Gastroesophageal sphincter (tissue), 4 donors: ENCODE measurements at regions not wholly inside any gene's neighbourhood (a gene's known extent, or its start where the extent isn't known, plus 50 kb on each side); places are given as distances from the start of the nearest gene placed in this dataset.

ENCODE experiments used
- ATAC-seq: fragments of 150-250 bp; one replicate; pipeline ENCODE4 v1.9.1; 2016; ENCODE audit warnings: mild to moderate bottlenecking, moderate library complexity
- H3K27ac ChIP-seq, 4 donors: fragments of 200-600 bp; sonication (generic) in 3 of 4; 1 replicate in 3 of 4; 2 replicates in 1 of 4; pipeline ENCODE4 v1.5.1; 2016 to 2019
- H3K27me3 ChIP-seq: fragments of 200-600 bp; sonication (generic); one replicate; pipeline ENCODE4 v1.5.1; 2019
- H3K36me3 ChIP-seq, 2 donors: fragments of 200-600 bp; sonication (generic); one replicate each; pipeline ENCODE4 v1.5.1; 2019; ENCODE audit warnings: control low read depth in 1 of 2
- H3K4me1 ChIP-seq, 3 donors: fragments of 200-600 bp; sonication (generic); 1 replicate in 2 of 3; 2 replicates in 1 of 3; pipeline ENCODE4 v1.5.1; 2016 to 2019; ENCODE audit warnings: control low read depth in 2 of 3
- H3K4me3 ChIP-seq, 2 donors: fragments of 200-600 bp; sonication (generic); one replicate each; pipeline ENCODE4 v1.5.1; 2019; ENCODE audit warnings: mild to moderate bottlenecking in 1 of 2, moderate library complexity in 1 of 2
- H3K9me3 ChIP-seq, 3 donors: fragments of 200-600 bp; sonication (generic); one replicate each; pipeline ENCODE4 v1.5.1; 2017 to 2019; ENCODE audit warnings: control low read depth in 2 of 3
- EP300 ChIP-seq: sonication (generic); formaldehyde crosslinking; IDR thresholded peaks from one replicate; pipeline ENCODE4 v1.6.1; 2017; ENCODE audit warnings: antibody characterized with exemption, mild to moderate bottlenecking
- POLR2A ChIP-seq, 2 donors: fragments of 450-650 bp; IDR thresholded peaks; one replicate each; pipeline ENCODE4 v1.6.1; 2017; ENCODE audit warnings: antibody characterized with exemption in 2 of 2, mild to moderate bottlenecking in 2 of 2, moderate library complexity in 1 of 2
- POLR2AphosphoS5 ChIP-seq: sonication (generic); formaldehyde crosslinking; IDR thresholded peaks from one replicate; pipeline ENCODE4 v1.6.1; 2017; ENCODE audit warnings: antibody characterized with exemption
- WGBS, 2 donors: methylation state at CpG; one replicate each; pipeline ENCODE4 v1.1.5; 2018; ENCODE audit warnings: low coverage in 1 of 2; 5-methylcytosine and 5-hydroxymethylcytosine counted together
- TF ChIP-seq, protein P1 (sequence below), 4 experiments: fragments of 200-600 bp in 2 of 4; fragments of 450-650 bp in 2 of 4; sonication (generic) in 1 of 4; IDR thresholded peaks; one replicate each; pipeline ENCODE4 v1.5.1; 2017 to 2019; ENCODE audit warnings: antibody characterized with exemption in 4 of 4, mild to moderate bottlenecking in 2 of 4, moderate library complexity in 2 of 4

DNA sequence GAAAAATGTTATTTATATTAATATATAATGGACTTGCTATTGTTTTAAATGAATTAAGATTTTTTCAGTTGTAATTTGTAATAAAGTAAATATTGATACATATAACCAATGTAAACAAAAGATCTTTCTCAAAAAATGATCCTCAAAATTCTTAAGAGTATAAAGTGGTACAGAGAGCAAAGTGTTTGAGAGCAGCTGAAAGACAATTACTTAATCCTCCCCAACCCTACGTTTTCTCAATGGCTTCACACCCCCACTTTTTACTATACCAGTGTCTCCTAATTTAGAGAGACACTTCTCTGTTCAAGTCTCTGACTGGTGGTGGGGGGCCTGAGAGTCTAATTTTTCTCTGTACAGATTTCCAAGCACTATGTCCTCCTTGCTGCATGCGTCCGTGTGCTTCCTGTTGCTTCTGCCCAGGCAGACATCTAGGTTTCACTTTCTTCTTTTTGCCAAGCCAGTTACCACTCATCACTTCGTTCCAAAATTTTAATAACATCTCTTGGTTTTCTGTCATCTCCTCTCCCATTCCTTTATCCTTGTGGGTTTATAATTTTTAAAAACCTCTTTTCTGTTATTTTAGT, 276.3 kb upstream of the DNAJC19 start:
- H3K4me3 ChIP-seq: peak overlapping the region in 1 of 2 donors; percentile 17
- TF ChIP-seq POLR2A (IDR thresholded peaks at IDR 0.05) (no peak), POLR2AphosphoS5 (no peak), EP300 (no peak)
- TF ChIP-seq, protein P1, sequence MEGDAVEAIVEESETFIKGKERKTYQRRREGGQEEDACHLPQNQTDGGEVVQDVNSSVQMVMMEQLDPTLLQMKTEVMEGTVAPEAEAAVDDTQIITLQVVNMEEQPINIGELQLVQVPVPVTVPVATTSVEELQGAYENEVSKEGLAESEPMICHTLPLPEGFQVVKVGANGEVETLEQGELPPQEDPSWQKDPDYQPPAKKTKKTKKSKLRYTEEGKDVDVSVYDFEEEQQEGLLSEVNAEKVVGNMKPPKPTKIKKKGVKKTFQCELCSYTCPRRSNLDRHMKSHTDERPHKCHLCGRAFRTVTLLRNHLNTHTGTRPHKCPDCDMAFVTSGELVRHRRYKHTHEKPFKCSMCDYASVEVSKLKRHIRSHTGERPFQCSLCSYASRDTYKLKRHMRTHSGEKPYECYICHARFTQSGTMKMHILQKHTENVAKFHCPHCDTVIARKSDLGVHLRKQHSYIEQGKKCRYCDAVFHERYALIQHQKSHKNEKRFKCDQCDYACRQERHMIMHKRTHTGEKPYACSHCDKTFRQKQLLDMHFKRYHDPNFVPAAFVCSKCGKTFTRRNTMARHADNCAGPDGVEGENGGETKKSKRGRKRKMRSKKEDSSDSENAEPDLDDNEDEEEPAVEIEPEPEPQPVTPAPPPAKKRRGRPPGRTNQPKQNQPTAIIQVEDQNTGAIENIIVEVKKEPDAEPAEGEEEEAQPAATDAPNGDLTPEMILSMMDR (IDR thresholded peaks at IDR 0.05): no peak
- H3K36me3 ChIP-seq: no peaks in the 10 kb centered on the region

DNA sequence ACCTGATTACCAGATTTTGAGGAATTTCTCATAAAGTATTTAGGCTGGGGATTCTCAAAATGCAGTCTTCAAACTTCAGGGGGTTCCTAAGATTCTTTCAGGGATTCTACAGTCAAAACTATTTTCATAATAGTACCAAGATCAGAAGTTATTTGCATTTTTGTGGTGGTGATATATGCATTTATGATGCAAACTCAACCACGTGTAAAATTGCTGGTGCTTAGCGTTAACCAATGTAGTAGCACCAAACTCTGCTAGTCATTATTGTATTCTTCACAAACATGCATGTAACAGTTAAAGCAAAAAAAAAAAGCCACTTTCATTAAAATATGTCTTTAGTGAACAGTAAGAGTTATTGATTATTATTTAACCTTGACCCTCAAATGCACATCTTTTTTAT, 274.9 kb upstream of the DNAJC19 start:
- WGBS, 2 donors: 78 to 84% methylated on average over 2 of the region's 2 CpGs

More for the DNA sequence above, 276.3 kb upstream of the DNAJC19 start:
- Histone ChIP-seq H3K27me3 (no peaks in the 10 kb centered on the region), H3K4me1 (no peaks in the 10 kb centered on the region), H3K9me3 (no peaks in the 10 kb centered on the region), H3K27ac (no peak overlapping the region)
- ATAC-seq: no peak
- WGBS, 2 donors: 52 to 56% methylated on average over 4 of the region's 4 CpGs

DNA sequence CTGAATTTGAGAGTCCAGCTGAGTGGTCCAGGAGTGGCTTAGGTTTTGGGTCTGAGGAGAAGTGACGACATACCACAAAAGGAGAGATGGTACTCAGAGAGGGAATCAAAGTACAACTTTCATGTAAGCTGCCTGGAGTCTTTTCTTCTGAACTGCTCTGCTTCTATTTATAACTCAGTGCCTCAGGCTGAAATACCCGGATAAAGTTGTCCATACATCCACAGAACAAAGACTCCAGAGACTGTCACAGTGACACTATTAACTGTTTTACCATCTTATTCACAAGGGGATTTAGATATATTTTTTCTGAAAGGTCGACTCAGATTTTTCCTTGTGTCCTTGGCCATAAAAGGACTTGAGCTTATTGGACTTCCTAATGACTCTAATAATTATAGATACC, 264.3 kb upstream of the DNAJC19 start:
- Histone ChIP-seq H3K36me3 (no peaks in the 10 kb centered on the region), H3K9me3 (no peaks in the 10 kb centered on the region), H3K27ac (no peak overlapping the region), H3K4me3 (no peak overlapping the region), H3K27me3 (no peaks in the 10 kb centered on the region), H3K4me1 (no peaks in the 10 kb centered on the region)
- ATAC-seq: no peak
- TF ChIP-seq, protein P1 (IDR thresholded peaks at IDR 0.05): no peak
- TF ChIP-seq EP300 (no peak), POLR2AphosphoS5 (no peak), POLR2A (IDR thresholded peaks at IDR 0.05) (no peak)
- WGBS, 2 donors: 39 to 43% methylated on average over 2 to 3 of the region's 3 CpGs

More for the DNA sequence above, 274.9 kb upstream of the DNAJC19 start:
- Histone ChIP-seq H3K27me3 (no peaks in the 10 kb centered on the region), H3K27ac (no peak overlapping the region), H3K36me3 (no peaks in the 10 kb centered on the region), H3K4me1 (no peaks in the 10 kb centered on the region), H3K9me3 (no peaks in the 10 kb centered on the region), H3K4me3 (no peak overlapping the region)
- TF ChIP-seq POLR2AphosphoS5: no peak
- no peak for ATAC-seq

DNA sequence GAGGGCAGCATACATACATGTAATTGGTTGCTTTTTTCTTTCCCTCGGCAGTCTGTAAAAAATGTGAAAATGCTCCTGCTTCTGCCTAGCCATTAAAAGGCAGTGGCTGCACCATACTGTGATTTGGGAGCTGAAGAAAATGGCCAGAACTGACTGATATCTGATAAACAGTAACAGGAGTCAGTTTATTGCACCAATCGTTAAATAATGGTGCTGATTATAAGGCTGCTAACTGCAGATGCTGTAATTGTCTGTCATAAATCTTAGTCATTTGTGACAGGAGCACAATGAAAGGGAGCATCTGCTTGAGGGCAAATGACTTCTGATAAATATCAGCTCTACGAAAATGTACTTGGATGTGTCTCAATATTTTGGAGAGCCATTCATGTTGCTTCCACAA, 263.1 kb upstream of the DNAJC19 start:
- 5 to 13% methylated on average over 3 of the region's 3 CpGs for WGBS, 2 donors
- Histone ChIP-seq H3K27ac (no peak overlapping the region), H3K27me3 (no peaks in the 10 kb centered on the region), H3K36me3 (no peaks in the 10 kb centered on the region), H3K9me3 (no peaks in the 10 kb centered on the region), H3K4me1 (no peaks in the 10 kb centered on the region), H3K4me3 (no peak overlapping the region)
- TF ChIP-seq POLR2A (IDR thresholded peaks at IDR 0.05) (no peak), EP300 (no peak)
- TF ChIP-seq, protein P1 (IDR thresholded peaks at IDR 0.05): no peak
- ATAC-seq: no peak

DNA sequence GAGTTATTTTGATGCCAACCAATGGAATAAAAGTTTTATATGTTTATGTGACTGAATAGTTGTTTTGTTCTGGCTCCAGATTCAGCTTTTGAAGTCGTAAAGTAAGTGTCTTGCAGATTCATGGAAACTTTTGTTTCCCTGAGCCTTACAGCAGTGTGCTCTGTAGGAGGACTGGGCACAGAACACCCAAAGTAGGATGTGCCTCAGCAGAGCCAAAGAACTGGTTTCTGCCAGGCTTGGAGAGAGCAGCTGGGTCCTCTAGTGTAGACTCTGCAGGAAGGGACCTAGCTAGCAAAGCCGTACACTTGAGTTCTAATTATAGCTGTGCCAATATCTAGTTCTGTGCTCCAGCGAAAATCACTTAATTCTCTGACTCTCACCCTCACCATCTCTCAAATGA, 261.2 kb upstream of the DNAJC19 start:
- TF ChIP-seq, protein P1 (IDR thresholded peaks at IDR 0.05): no peak
- TF ChIP-seq POLR2A (IDR thresholded peaks at IDR 0.05): no peak
- TF ChIP-seq POLR2AphosphoS5: no peak
- TF ChIP-seq EP300: no peak
- ATAC-seq: no peak
- H3K9me3 ChIP-seq: no peaks in the 10 kb centered on the region
- no peak overlapping the region for H3K27ac ChIP-seq
- no peaks in the 10 kb centered on the region for H3K27me3 ChIP-seq
- H3K4me1 ChIP-seq: no peaks in the 10 kb centered on the region
- no peaks in the 10 kb centered on the region for H3K36me3 ChIP-seq
- no peak overlapping the region for H3K4me3 ChIP-seq
- 60 to 80% methylated on average over 1 to 2 of the region's 3 CpGs for WGBS, 2 donors
